Cardiac fibroblast (primary cell): ENCODE measurements at regions not wholly inside any gene's neighbourhood (a gene's known extent, or its start where the extent isn't known, plus 50 kb on each side); places are given as distances from the start of the nearest gene placed in this dataset.

Experiments used
- DNase-seq, 2 donors: peaks; one replicate each; pipeline versions ENCODE4 v3.0.0 to v3.0.0-alpha.2; 2010; ENCODE audit warnings: low read depth in 2 of 2
- H3K4me3 ChIP-seq, 2 donors: replicated peaks in 1 of 2; 1 replicate in 1 of 2; 2 replicates in 1 of 2; pipeline ENCODE4 v1.5.1; 2011; ENCODE audit warnings: low read depth in 2 of 2, low read length in 2 of 2, mild to moderate bottlenecking in 2 of 2, moderate library complexity in 1 of 2
- CTCF ChIP-seq: IDR thresholded peaks from one replicate; pipeline ENCODE4 v1.5.1; 2011; ENCODE audit warnings: low read depth, mild to moderate bottlenecking, low read length, inconsistent platforms

GRCh38 chr22:49191506-49191980 is 636.1 kb downstream of the BRD1 start:
- no peak overlapping the region for H3K4me3 ChIP-seq
- DNase-seq = no peak
- no peak for TF ChIP-seq CTCF

- H3K4me3 ChIP-seq = no peak overlapping the region
- DNase-seq = no peak
- no peak for TF ChIP-seq CTCF
Measured at GRCh38 chr22:49190816-49191505, 636.7 kb downstream of the BRD1 start.

- no peak overlapping the region for H3K4me3 ChIP-seq
- no peak for DNase-seq
- TF ChIP-seq CTCF = no peak
Measured at GRCh38 chr22:49189871-49190270, 637.8 kb downstream of the BRD1 start.

- no peak for DNase-seq
- no peak for TF ChIP-seq CTCF
- no peak overlapping the region for H3K4me3 ChIP-seq
Measured at GRCh38 chr22:49188591-49188990, 639.1 kb downstream of the BRD1 start.

- TF ChIP-seq CTCF = no peak
- no peak for DNase-seq
- no peak overlapping the region for H3K4me3 ChIP-seq
Measured at GRCh38 chr22:49188091-49188490, 639.6 kb downstream of the BRD1 start.

GRCh38 chr22:49186762-49187161 is 640.9 kb downstream of the BRD1 start:
- no peak for DNase-seq
- no peak overlapping the region for H3K4me3 ChIP-seq
- TF ChIP-seq CTCF = no peak

- no peak for DNase-seq
- H3K4me3 ChIP-seq = no peak overlapping the region
- no peak for TF ChIP-seq CTCF
Measured at GRCh38 chr22:49186293-49186692, 641.4 kb downstream of the BRD1 start.
